ENCODE measurements at regions not wholly inside any gene's neighbourhood (a gene's known extent, or its start where the extent isn't known, plus 50 kb on each side); places are given as distances from the start of the nearest gene placed in this dataset.

DNA sequence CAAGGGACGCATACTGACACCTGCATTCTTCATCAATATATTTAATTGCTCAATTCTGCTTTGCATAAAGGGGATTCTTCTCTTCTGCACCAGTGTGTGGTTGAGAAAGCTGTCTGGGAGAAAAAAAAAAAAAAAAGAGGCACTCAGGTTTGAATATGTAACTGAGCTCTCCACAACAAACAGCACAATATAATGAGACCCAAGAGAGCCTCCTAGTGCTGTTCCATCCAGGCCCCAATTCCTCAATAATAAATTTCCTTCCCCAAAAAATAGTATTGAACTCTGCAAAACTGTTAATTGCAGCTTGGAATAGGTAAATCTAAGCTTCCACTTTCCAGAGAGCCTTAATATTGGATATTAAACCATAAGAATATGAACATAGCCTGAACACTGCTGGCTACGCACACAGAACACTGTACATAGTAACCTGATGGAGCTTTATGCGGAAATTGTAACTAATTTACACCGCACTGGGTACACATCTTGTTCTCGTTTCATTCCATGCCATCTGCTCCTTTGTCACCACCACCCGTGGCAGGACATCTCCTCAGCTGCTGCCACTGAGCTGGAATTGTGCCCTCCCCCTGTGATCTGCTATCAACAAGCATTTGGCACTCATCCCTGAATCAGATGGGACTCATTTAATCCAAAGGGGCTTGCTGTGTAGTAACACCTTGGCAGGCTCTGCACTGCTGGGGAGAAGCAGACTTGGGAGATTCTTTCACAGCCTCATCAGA is 272.0 kb downstream of the HHIPL2 start:
- TF ChIP-seq YY1 (IDR thresholded peaks at IDR 0.05; ENCODE audit: insufficient read depth, insufficient read length) = no peak
- TF ChIP-seq ZNF274 (IDR thresholded peaks at IDR 0.05; ENCODE audit: low read depth, low read length) = no peak

Measured in NT2/D1 (cell line).